ENCODE measurements at regions not wholly inside any gene's neighbourhood (a gene's known extent, or its start where the extent isn't known, plus 50 kb on each side); places are given as distances from the start of the nearest gene placed in this dataset.
A peak's percentile ranks its signal among the peaks of the same experiment; 100 is the strongest.

DNA sequence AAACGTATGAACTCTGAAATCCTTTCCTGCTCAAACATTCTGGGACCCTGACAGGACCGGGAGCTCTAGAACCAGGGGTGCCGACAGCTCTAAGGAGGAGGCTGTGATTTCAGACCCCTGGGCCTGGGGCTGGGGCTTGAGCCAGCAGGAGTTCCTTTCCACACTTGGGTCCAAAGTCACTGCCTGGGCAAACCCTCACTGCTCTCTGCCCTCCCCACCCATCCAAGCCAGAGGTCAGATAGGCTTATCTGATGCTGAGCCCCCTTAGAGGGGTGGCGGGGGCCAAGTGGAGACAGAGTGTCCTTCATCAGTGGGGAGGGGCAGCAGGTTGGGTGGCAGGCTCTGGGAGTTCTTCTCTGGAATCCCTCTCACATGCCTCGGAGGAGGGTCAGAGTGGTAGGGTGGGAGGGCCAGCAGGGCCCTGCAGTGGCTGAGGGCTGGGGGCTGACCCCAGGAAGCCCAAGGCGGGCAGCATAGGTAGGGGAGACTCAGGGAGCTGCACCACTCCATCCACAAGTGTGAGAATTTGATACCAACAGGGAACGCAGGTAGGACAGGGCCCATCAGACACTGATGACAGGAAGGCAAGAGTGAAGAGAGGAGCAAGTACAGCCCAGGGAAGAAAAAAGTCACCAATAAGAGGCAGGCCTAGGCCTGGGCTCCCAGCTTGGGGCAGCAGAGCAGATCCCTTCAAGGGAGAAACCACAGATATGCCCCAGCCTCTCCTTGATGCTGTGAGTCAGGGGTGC, 121.0 kb downstream of the MRPL14 start:
- H3K4me1 ChIP-seq (replicated peaks in 1 of 2; ENCODE audit: control insufficient read depth in 2 of 2, insufficient read depth in 2 of 2, low read length in 2 of 2), result peaks cover 15 to 20% of the 10 kb centered on the region in 2 experiments
- FAIRE-seq (no peak), DNase-seq (ENCODE audit: extremely low read depth in 1 of 4, low spot score in 3 of 4) (no peak), ATAC-seq (peak; percentile 26; the same call in 2 of the 3 replicates)
- ChIA-PET POLR2A (interaction anchor here (0.6 to 1.8 kb wide), 3 partner anchors 10 to 25 kb away, joined by 3 to 5 read pairs (median 3); no protein-coding TSS in a partner anchor), CTCF (ENCODE audit: low intra/inter-chr PET ratio) (no interaction called here)
- no peaks in the 10 kb centered on the region for H3K27me3 ChIP-seq (ENCODE audit: control insufficient read depth in 2 of 2, insufficient read depth in 2 of 2, low read length in 2 of 2)
- no peaks in the 10 kb centered on the region for H4K20me1 ChIP-seq (replicated peaks; ENCODE audit: control insufficient read depth, insufficient read depth, low read length)
- no peaks in the 10 kb centered on the region for H3K36me3 ChIP-seq (ENCODE audit: control insufficient read depth, insufficient read depth, low read length)
- H3K9me1 ChIP-seq (ENCODE audit: control insufficient read depth, insufficient read depth, low read length), result no peaks in the 10 kb centered on the region
- TF ChIP-seq, protein P1, sequence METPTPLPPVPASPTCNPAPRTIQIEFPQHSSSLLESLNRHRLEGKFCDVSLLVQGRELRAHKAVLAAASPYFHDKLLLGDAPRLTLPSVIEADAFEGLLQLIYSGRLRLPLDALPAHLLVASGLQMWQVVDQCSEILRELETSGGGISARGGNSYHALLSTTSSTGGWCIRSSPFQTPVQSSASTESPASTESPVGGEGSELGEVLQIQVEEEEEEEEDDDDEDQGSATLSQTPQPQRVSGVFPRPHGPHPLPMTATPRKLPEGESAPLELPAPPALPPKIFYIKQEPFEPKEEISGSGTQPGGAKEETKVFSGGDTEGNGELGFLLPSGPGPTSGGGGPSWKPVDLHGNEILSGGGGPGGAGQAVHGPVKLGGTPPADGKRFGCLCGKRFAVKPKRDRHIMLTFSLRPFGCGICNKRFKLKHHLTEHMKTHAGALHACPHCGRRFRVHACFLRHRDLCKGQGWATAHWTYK (CRISPR knock-in tag; IDR thresholded peaks at IDR 0.05), result no peak
- TF ChIP-seq, protein P2, sequence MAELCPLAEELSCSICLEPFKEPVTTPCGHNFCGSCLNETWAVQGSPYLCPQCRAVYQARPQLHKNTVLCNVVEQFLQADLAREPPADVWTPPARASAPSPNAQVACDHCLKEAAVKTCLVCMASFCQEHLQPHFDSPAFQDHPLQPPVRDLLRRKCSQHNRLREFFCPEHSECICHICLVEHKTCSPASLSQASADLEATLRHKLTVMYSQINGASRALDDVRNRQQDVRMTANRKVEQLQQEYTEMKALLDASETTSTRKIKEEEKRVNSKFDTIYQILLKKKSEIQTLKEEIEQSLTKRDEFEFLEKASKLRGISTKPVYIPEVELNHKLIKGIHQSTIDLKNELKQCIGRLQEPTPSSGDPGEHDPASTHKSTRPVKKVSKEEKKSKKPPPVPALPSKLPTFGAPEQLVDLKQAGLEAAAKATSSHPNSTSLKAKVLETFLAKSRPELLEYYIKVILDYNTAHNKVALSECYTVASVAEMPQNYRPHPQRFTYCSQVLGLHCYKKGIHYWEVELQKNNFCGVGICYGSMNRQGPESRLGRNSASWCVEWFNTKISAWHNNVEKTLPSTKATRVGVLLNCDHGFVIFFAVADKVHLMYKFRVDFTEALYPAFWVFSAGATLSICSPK (IDR thresholded peaks at IDR 0.05; ENCODE audit: borderline replicate concordance), result no peak
- TF ChIP-seq NR2C2 (CRISPR knock-in tag; IDR thresholded peaks at IDR 0.05), result no peak
- no peak for TF ChIP-seq NR2C2 (tag; IDR thresholded peaks at IDR 0.05)
- no peaks in the 10 kb centered on the region for H3K79me2 ChIP-seq (ENCODE audit: control insufficient read depth, insufficient read depth, low read length)
- BruUV-seq (replicated peaks), result no TSS peak
- no peak overlapping the region for H3K27ac ChIP-seq (ENCODE audit: extremely low read depth, low read depth, low read length)
- H3K4me2 ChIP-seq (ENCODE audit: insufficient read depth, low read length), result no peak overlapping the region
- no peak overlapping the region for H2AFZ ChIP-seq (ENCODE audit: low read depth, low read length)
- 0 out of 2 replicates have a peak, but pooled peaks cover 3% of the 10 kb centered on the region for H3K9me3 ChIP-seq (replicated peaks; ENCODE audit: control insufficient read depth, insufficient read depth, low read depth, low read length)
- in situ Hi-C loops (cut with MboI) (no loop called here), intact Hi-C loops (cut with micrococcal nuclease) (loop anchor here (5.0 kb wide), 1 partner anchor 49 kb away; no protein-coding TSS in a partner anchor)
- H3K9ac ChIP-seq (ENCODE audit: insufficient read depth in 1 of 2, low read depth in 2 of 2, low read length in 2 of 2), result peak overlapping the region in 1 of 2 experiments; percentile 5; a peak in 1 of 4 replicates
- H3K4me3 ChIP-seq, result no peak overlapping the region
- WGBS (ENCODE audit: insufficient coverage, low coverage, missing lambda C conversion rate), result 70% methylated on average over 6 of the region's 7 CpGs

Data from K562 (cell line).